HG03060 (cell line): ENCODE measurements at regions not wholly inside any gene's neighbourhood (a gene's known extent, or its start where the extent isn't known, plus 50 kb on each side); places are given as distances from the start of the nearest gene placed in this dataset.
"Not testable (repeated sequence)": the region's sequence is repeated elsewhere in the genome, so short reads cannot be mapped to it uniquely, and the experiment has no call there.

Source experiments
- ATAC-seq: cut with Tn5 transposase; IDR thresholded peaks from one replicate; pipeline ENCODE4 v1.9.1; 2021; ENCODE audit warnings: low read depth, moderate number of reproducible peaks; ENCODE audit not compliant: unreplicated experiment

DNA sequence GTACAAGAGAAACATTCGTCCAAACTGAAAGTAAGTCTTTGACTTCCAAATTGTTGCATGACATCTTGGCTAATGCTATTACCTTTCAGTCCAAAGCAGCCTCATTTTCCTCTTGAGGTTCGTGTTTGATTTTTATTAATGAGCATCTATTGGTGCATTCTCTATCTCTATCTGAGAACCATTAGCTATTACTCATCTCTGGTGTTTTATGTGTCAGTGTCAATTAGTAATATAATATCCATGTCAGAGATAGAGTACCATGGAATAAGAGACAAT is 388.1 kb upstream of the GOT2 start:
- ATAC-seq, result no peak

DNA sequence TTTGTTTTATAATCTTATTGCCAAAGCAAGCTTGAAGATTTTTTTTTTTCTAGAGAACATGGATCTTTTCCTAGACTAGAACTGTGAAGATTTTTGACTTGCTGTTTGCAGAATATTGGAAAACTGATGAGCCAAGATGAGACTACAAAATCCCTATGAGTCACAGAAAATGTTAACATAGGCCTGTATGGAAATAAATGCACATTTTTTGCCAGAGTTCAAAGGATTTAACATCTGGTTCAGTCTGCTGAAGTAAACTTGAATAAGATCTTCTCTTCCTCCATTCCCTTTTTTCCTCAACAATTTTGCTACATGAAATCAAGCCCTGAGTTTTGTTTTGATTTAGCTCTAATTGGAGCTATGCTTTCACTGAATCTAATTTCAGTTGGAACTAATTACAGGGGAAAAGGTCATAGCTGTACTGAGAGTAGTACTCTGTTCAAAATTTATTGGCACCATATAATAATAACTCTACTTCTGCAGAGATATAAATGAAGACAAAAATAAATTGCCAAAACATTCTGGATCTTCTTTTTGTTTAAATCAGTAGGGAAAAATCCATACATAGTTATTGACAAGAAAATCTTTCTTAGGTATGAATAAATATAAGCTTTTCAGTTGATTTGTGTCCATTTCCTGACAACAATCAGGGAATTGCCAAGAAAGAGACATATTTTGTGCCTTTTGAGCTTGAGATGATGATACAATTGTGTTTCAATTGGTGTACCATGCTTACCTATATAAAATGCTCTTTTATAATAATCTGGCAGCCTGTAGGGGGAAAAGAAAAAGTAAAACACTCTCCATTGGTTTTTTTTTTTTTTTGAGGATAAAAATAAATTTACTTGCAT is 387.5 kb upstream of the GOT2 start:
- no peak for ATAC-seq

DNA sequence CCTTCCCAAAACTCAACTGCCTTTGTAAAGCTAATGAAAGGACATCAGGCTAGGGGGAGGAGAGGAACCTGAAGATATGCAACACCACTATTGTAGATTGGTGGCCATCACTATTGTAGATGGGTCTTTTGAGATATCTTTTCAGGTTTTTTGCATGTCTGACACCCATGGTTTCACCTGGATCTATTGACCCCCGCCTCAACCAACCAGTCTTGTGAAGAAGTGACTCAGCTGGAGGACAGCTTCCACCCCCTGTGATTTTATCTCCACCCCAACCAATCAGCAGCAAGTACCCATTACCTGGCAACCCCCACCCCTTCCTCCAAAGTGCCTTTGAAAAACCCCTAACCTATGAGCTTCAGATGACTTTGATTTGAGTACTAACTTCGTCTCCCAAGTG is 382.6 kb upstream of the GOT2 start:
- no peak for ATAC-seq

DNA sequence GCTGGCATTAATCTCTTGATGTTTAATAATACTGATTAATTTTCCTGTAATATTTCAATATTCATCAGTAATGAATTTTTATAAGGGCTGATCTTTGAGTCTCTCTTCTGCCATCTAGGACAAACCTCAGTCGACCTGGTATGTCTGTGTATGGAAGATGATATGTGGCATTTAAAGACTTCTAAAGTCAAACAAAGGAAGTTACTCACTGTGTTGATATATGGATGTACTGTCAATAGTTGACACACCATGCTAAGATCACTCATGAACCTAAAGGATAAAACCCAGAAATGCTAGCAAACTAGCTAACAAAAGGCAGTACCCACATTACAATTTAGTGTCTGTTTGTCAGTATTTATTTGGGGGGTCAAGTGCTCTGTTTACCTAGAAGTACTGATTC is 380.7 kb upstream of the GOT2 start:
- ATAC-seq, result no peak

DNA sequence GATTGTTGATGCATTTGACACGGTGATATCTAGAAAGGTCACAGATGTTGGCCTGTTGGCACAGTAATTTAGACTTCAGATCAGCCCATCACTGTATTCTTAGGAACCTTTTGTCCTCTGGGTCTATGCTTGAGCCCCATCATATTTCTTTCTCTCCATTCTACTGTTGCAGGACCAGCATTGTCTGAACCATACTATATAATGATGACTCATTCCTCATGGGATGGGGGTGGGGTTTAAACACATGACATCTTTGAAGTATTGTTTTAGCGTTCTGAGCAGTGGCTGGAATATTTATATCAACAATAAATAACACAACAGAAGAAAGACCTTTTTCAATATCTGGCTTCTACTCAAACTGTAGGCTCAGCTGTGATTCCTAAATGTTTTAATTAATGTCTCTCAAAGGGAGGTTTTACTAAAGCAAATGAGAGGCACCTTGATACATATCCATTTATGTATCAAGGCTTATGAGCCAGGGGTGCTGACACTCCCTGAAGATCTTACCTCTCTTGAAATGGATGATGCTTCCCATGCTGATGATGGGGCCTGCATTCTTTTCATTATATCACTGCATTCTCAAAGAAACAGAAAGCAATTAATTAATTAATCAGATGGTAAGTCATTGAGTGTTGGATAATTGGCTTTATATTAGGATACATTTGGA is 379.0 kb upstream of the GOT2 start:
- no peak for ATAC-seq

DNA sequence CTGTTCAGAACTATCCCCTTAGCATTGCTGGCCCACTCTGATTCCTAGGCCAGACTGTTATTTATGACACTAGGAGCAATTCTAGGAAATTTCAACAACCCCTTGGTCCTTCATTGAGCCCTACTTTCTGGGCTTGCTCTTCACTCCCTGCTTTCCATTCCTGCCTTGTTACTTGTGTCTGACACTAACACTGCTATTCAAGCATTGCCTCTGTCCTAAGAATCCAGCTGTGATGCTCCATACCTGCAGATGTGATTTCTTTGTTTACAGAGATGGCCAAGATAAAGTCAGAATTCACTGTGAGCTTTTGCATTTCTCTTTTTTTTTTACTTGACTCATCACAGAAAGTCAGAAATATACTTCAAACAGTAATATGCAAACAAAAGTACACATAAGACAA is 377.2 kb upstream of the GOT2 start:
- ATAC-seq, result no peak

DNA sequence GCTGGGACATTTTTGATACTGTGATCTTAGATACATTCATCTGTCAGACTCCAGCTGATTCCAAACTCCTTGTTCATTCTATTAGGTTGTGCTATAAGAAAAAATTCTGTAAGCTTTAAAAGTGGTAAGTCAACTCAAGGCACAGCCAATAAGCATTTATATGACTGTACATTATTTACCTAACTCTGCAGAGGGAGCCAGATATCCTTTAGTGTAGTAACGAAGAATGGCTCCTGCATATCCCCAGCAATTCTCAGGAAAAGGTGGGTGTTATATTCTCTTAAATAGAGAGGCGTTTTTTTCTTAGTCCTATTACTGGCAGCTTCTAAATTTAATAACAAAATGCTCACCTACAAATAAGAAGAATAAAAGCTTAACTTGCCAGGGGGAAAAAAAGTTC is 374.3 kb upstream of the GOT2 start:
- ATAC-seq, result no peak

DNA sequence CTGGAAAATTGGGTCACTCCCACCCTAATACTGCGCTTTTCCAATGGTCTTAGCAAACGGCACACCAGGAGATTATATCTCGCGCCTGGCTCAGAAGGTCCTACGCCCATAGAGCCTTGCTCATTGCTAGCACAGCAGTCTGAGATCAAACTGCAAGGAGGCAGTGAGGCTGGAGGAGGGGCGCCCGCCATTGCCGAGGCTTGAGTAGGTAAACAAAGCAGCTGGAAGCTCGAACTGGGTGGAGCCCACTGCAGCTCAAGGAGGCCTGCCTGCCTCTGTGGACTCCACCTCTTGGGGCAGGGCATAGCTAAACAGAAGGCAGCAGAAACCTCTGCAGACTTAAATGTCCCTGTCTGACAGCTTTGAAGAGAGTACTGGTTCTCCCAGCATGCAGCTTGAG is 362.6 kb upstream of the GOT2 start:
- not testable (repeated sequence) for ATAC-seq

DNA sequence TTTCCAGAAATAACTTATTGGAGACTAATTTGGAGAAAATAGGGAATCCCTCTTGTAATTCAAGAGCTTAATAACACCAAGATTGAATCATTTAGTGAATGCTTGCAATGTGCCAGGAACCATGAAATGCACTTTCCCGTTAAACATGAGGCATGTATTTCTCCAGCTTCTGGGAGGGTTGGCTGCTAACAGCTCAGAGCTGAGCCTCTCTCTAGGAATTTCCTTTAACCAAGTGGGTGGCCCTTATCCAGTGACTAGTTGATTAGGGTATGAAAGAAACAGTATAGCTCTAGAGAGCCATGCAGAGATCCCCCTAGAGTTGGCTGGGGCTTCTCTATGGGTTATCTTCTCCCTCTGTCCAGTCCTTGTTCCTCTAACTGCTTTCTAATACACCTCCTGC is 356.4 kb upstream of the GOT2 start:
- no peak for ATAC-seq

DNA sequence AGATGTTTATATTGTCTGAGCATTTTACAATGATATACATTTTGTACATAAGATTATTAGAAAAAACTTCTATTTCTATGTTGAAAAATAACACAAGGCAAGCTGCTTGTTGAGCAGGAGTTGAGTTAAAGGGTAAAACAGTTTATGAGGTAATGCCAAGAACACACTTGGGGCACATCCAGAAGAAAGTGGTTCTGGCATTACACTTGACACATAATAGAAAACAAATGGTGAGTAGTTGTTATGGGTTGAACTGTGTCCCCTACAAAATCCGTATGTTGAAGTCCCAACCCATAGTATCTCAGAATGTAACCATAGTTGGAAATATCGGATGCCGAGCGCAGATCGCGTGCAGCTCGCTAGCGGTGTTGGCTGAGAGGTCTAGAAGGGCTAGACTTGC is 354.3 kb upstream of the GOT2 start:
- no peak for ATAC-seq

DNA sequence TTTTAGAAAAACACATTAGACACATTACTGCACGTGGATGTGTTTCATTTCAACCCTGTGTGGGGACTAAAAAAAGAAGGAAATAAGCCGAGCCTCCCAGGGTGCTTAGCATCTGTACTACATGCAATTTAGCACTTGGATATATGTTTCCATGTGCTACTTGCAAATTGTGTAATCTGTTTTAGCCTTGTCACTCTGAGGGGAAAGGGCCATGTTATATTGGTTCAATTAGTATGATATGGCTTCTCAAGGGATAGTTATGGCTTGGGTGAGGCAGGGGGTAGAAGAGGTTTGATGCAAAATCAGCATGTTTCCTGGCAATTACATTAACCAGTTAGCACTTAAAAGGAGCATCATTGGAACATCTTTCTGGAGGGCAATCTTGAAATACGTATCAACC is 353.5 kb upstream of the GOT2 start:
- no peak for ATAC-seq

DNA sequence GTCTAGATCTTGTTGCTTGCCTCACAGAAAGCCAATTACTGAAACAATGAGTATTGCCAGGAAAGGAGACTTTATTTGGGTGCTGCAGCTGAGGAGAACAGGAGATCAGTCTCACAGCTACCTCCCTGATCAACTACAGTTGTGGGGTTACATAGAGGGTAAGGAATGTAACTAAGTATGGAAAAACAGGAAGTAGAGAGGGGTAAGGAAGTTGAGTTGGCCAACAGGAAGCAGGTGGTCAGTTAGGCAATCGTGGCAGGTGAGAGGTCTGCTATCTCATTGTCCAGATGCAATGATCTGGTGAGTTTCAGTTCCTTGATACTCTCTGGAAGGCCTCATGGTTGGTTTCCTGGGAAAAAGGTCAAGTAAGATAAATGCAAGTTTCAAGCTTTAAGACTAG is 333.1 kb upstream of the GOT2 start:
- no peak for ATAC-seq

DNA sequence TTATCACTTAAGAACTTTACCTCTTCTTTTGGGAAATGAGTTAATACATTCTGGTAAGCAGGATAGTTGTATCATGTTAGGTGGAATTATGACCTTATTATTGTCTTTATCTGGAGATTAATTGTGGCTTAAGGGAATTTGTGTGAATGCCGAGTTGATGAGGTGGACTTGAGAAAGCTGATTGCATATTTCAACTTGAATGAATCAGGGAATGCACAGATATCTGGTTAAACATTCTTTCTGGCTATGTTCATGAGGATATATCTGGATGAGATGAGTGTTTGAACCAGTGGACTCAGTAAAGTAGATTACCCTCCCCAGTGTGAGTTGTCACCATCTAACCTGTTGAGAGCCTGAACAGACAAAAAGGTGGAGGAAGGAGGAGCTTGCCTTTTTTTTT is 326.1 kb upstream of the GOT2 start:
- ATAC-seq, result no peak

DNA sequence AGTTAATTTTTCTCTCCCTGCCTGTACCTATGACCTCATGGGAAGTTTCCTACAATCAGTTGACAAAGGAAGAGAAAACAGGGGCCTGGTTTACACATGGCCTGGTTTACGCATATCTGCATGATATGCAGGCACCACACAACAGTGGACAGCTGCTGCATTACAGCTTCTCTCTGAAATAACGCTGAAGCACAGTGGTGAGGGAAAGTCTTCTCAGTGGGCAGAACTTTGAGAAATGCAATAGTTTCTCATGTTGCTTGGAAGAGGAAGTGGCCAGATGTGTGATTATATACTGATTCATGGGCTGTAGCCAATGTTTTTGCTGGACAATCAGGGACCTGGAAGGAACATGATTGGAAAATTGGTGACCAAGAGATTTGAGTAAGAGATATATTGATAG is 324.1 kb upstream of the GOT2 start:
- no peak for ATAC-seq

DNA sequence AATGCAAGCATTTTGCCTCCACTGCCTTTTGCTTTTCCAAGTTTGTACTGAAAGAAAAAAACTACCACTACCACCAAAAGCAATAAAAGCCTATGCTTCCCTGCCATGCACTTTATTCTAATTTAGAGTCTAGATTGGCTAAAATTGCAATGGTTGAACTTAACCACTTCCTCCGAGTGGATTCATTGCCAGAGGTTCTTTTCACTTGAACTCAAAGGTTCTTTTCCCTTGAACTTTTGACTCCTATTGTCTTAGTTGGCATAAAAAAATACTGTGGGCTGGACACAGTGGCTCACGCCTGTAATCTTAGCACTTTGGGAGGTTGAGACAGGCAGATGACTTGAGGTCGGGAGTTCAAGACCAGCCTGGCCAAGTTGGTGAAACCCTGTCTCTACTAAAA is 319.8 kb upstream of the GOT2 start:
- no peak for ATAC-seq

DNA sequence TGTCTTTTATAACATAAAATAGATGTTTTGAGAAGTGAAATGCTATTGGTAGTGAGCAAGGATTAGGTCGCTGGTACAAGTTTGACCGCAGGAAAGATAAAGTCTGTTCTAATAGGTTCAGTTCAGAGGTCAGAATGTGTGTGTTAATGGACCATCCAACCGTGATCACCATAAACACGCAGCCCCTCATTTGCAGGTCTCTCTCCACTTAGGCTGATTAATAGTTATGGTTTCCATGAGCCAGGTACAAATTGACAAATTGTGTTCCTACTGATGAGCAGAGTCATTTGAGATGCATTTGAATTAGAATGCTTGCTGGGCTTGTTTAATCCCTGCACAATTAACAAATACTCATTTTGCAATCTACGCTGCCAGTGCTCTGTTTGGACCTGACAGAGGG is 318.1 kb upstream of the GOT2 start:
- ATAC-seq, result no peak

DNA sequence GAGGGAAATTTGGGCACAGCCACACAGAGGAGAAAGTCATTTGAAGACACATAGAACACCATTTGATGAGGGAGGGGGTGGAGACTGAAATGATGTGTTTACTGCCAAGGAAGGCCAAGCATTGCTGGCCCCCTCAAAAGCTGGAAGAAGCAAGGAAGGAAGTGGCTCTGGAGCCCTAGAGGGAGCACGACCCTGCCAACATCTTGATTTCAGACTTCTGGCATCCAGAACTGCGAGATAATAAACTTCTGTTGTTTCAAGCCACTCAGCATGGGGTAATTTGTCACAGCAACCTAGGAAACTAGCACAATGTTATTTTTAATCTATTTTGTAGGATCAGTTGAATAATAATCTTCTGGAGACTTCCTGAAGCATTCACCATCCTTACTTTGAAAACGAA is 314.8 kb upstream of the GOT2 start:
- ATAC-seq, result no peak

DNA sequence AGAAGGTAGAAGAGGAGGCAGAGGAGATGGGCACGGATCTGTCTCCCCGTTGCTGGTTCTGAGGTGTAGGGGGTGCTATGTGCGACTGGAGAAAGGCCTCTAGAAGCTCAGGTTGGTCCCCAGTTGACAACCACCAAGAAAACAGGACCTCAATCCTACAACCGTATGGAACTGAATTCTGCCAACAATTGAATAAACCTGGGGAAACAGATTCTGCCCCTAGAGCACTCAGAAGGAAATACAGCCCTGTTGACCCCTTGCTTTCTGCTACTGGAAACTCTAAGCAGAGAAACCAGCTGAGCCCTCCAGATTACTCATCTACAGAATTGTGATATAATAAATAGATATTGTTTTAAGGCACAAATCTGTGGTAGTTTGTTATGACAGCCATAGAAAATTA is 313.0 kb upstream of the GOT2 start:
- ATAC-seq, result no peak

DNA sequence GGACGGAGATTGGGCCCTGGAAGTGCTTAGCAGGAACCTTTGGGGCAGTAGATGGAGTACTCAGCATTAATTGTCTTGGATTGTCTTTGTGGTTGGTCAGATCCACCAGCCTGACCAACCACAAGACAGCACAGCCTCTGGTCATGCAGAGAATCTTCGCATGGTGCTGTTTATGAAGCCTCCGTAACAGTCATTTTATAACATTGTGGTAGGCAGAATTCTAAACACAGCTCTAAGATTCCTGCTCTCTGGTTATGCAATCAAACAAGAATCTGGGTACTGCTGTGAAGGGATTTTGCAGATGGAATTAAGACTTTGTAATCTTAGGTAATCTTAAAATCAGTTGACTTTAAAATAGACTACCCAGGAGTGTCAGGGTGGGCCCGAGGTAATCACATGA is 312.2 kb upstream of the GOT2 start:
- no peak for ATAC-seq

DNA sequence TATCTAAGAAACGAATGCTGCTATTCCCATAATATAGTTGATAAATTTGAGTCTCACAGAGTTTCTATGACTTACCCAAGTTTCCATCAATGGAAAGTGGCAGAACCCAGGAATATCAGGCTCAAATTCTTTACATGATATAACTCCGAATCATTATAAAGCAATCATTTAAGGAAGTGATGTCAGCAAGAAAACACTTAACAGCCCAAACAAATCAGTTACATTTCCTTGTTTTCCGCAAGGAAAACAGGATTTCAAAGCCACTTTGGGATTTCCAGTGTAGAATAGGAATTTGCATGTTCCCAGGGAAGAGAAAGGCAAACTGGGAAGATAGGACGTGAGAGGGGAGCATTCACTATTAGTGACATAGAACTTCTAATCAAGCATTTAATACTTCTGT is 311.4 kb upstream of the GOT2 start:
- ATAC-seq, result no peak

DNA sequence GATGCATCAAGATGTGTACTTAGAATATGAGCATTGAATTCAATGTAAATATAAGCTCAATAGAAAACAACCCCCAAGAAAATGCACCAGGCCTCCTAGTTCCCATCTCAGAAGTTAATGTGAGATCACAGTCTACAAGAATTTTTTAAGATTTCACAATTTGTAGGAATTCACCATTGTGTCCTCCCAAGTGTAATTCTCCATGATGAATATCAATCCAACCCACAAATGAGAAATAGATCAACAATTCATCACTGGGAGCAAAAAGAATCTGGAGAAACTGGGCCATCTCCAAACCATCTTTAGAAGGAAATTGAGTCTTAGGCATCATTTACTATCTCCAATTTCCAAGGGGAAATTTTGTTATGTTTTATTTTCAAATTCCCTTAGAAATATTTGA is 310.5 kb upstream of the GOT2 start:
- no peak for ATAC-seq

DNA sequence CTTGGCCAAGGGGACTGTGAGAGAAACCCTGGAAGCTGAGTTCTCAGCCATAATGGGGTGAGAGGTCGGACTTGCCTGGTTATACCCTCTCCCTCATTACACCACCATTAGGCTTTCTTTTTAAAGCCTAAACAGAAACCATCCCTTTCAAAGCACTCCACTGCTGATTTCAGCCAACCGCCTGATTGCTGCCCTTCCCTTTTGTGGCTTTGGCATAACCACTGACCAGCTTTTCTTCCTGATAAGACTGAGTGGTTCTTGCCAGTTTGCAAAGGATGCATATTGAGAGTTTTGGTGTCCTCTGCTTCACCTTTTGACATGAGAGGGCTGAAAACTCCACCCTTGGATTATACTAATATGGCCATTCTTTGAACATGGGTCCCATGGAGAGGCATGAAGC is 308.2 kb upstream of the GOT2 start:
- no peak for ATAC-seq
